GM06990 (cell line): ENCODE measurements at regions not wholly inside any gene's neighbourhood (a gene's known extent, or its start where the extent isn't known, plus 50 kb on each side); places are given as distances from the start of the nearest gene placed in this dataset.

Experiments
- DNase-seq: peaks from one replicate; pipeline ENCODE4 v3.0.0-alpha.2; 2011; ENCODE audit not compliant: insufficient read length; ENCODE audit errors: extremely low read depth
- H3K27me3 ChIP-seq: replicated peaks from 2 replicates; pipeline ENCODE4 v1.6.0; 2011; ENCODE audit warnings: low read length; ENCODE audit not compliant: control insufficient read depth, insufficient read depth
- H3K36me3 ChIP-seq: 2 replicates; pipeline ENCODE4 v1.5.1; 2011; ENCODE audit warnings: low read length; ENCODE audit not compliant: control insufficient read depth, insufficient read depth
- H3K4me3 ChIP-seq: replicated peaks from 2 replicates; pipeline ENCODE4 v1.5.1; 2011; ENCODE audit warnings: low read depth, mild to moderate bottlenecking, control low read depth, low read length
- CTCF ChIP-seq: IDR thresholded peaks from 2 replicates; pipeline ENCODE4 v1.5.1; 2011; ENCODE audit warnings: low read length, control low read depth, mild to moderate bottlenecking, inconsistent platforms; ENCODE audit not compliant: insufficient read depth, poor library complexity, severe bottlenecking

GRCh38 chr2:58436872-58437271 lies 195.7 kb upstream of the FANCL start:
- TF ChIP-seq CTCF, result no peak
- no peak for DNase-seq
- Histone ChIP-seq H3K36me3 (no peaks in the 10 kb centered on the region), H3K4me3 (no peak overlapping the region), H3K27me3 (no peaks in the 10 kb centered on the region; the same call in 1 of the 2 replicates)

GRCh38 chr2:58435246-58435645 lies 194.1 kb upstream of the FANCL start:
- Histone ChIP-seq H3K36me3 (no peaks in the 10 kb centered on the region), H3K27me3 (no peaks in the 10 kb centered on the region; the same call in 1 of the 2 replicates), H3K4me3 (no peak overlapping the region)
- DNase-seq, result no peak
- no peak for TF ChIP-seq CTCF

GRCh38 chr2:58434692-58435091 lies 193.6 kb upstream of the FANCL start:
- TF ChIP-seq CTCF, result no peak
- Histone ChIP-seq H3K27me3 (no peaks in the 10 kb centered on the region; the same call in 1 of the 2 replicates), H3K36me3 (no peaks in the 10 kb centered on the region), H3K4me3 (no peak overlapping the region)
- DNase-seq, result no peak

GRCh38 chr2:58432491-58433170 lies 191.5 kb upstream of the FANCL start:
- TF ChIP-seq CTCF, result no peak
- DNase-seq, result no peak
- Histone ChIP-seq H3K36me3 (no peaks in the 10 kb centered on the region), H3K27me3 (no peaks in the 10 kb centered on the region; the same call in none of the 2 replicates), H3K4me3 (no peak overlapping the region)

GRCh38 chr2:58429014-58429875 lies 188.1 kb upstream of the FANCL start:
- no peak for TF ChIP-seq CTCF
- Histone ChIP-seq H3K36me3 (no peaks in the 10 kb centered on the region), H3K4me3 (peak overlapping the region; percentile 40; the same call in 1 of the 2 replicates), H3K27me3 (no peaks in the 10 kb centered on the region; the same call in none of the 2 replicates)
- no peak for DNase-seq
